H9 (cell line): ENCODE measurements at regions not wholly inside any gene's neighbourhood (a gene's known extent, or its start where the extent isn't known, plus 50 kb on each side); places are given as distances from the start of the nearest gene placed in this dataset.
A peak's percentile ranks its signal among the peaks of the same experiment; 100 is the strongest.

Experiments used
- DNase-seq: peaks from one replicate; pipeline ENCODE4 v3.0.0-alpha.2; 2017
- H2AFZ ChIP-seq: one replicate; pipeline ENCODE4 v1.6.1; 2013; ENCODE audit warnings: mild to moderate bottlenecking, low read length, control low read depth, moderate library complexity
- H2AK5ac ChIP-seq: 2 replicates; pipeline ENCODE4 v1.6.1; 2013; ENCODE audit warnings: low read length, control low read depth, mixed read lengths; ENCODE audit not compliant: insufficient read length
- H2BK120ac ChIP-seq: one replicate; pipeline ENCODE4 v1.6.1; 2013; ENCODE audit warnings: low read depth, mild to moderate bottlenecking, low read length, control low read depth, inconsistent platforms; ENCODE audit not compliant: poor library complexity, severe bottlenecking
- H2BK12ac ChIP-seq: 2 replicates; pipeline ENCODE4 v1.6.1; 2013; ENCODE audit warnings: low read length, control low read depth, mixed read lengths, low read depth; ENCODE audit not compliant: insufficient read length
- H2BK15ac ChIP-seq: 2 replicates; pipeline ENCODE4 v1.6.1; 2013; ENCODE audit warnings: low read depth, low read length, control low read depth
- H2BK20ac ChIP-seq: one replicate; pipeline ENCODE4 v1.6.1; 2013; ENCODE audit warnings: low read depth, mild to moderate bottlenecking, low read length, control low read depth, inconsistent platforms; ENCODE audit not compliant: poor library complexity, severe bottlenecking
- H2BK5ac ChIP-seq: 2 replicates; pipeline ENCODE4 v1.6.1; 2013; ENCODE audit warnings: low read length, control low read depth, mixed read lengths; ENCODE audit not compliant: insufficient read length
- H3K14ac ChIP-seq: 2 replicates; pipeline ENCODE4 v1.6.1; 2013; ENCODE audit warnings: low read length, control low read depth; ENCODE audit not compliant: insufficient read depth
- H3K18ac ChIP-seq: 2 replicates; pipeline ENCODE4 v1.6.1; 2013; ENCODE audit warnings: low read depth, mild to moderate bottlenecking, mixed read lengths, low read length, control low read depth; ENCODE audit not compliant: insufficient read length
- H3K23ac ChIP-seq: 2 replicates; pipeline ENCODE4 v1.6.1; 2013; ENCODE audit warnings: low read length, control low read depth, mixed read lengths, low read depth; ENCODE audit not compliant: insufficient read length
- H3K23me2 ChIP-seq: 2 replicates; pipeline ENCODE4 v1.6.1; 2013; ENCODE audit warnings: low read depth, mild to moderate bottlenecking, mixed read lengths, low read length, control low read depth; ENCODE audit not compliant: insufficient read length, poor library complexity, severe bottlenecking
- H3K27ac ChIP-seq: 2 replicates; pipeline ENCODE4 v1.5.1; 2013; ENCODE audit warnings: low read length, control low read depth, mixed read lengths, low read depth; ENCODE audit not compliant: insufficient read length
- H3K27me3 ChIP-seq: 2 replicates; pipeline ENCODE4 v1.6.1; 2013; ENCODE audit warnings: low read length, control low read depth, inconsistent platforms; ENCODE audit not compliant: insufficient read depth
- H3K4ac ChIP-seq: 2 replicates; pipeline ENCODE4 v1.6.1; 2013; ENCODE audit warnings: low read depth, mild to moderate bottlenecking, control low read depth, inconsistent platforms, low read length, moderate library complexity
- H3K4me1 ChIP-seq: 2 replicates; pipeline ENCODE4 v1.6.1; 2013; ENCODE audit warnings: low read length, control low read depth, inconsistent platforms; ENCODE audit not compliant: insufficient read depth
- H3K4me2 ChIP-seq: 2 replicates; pipeline ENCODE4 v1.6.1; 2013; ENCODE audit warnings: low read length, control low read depth, mixed read lengths; ENCODE audit not compliant: insufficient read length, insufficient read depth
- H3K56ac ChIP-seq: 2 replicates; pipeline ENCODE4 v1.6.1; 2013; ENCODE audit warnings: low read depth, mild to moderate bottlenecking, mixed read lengths, low read length, control low read depth; ENCODE audit not compliant: insufficient read length
- H3K79me1 ChIP-seq: 2 replicates; pipeline ENCODE4 v1.6.1; 2013; ENCODE audit warnings: low read depth, mild to moderate bottlenecking, moderate library complexity, low read length, control low read depth, inconsistent platforms; ENCODE audit not compliant: insufficient read depth, poor library complexity, severe bottlenecking
- H3K79me2 ChIP-seq: 2 replicates; pipeline ENCODE4 v1.6.1; 2013; ENCODE audit warnings: low read length, control low read depth, inconsistent platforms; ENCODE audit not compliant: insufficient read depth
- H3K9ac ChIP-seq: 2 replicates; pipeline ENCODE4 v1.6.1; 2013; ENCODE audit warnings: low read length, control low read depth, mixed read lengths; ENCODE audit not compliant: insufficient read length; ENCODE audit errors: extremely low read depth
- H3K9me3 ChIP-seq: one replicate; pipeline ENCODE4 v1.6.1; 2013; ENCODE audit warnings: low read depth, low read length, inconsistent platforms; ENCODE audit not compliant: control insufficient read depth
- H3T11ph ChIP-seq: one replicate; pipeline ENCODE4 v1.6.1; 2013; ENCODE audit warnings: mild to moderate bottlenecking, low read length, control low read depth, inconsistent platforms
- H4K20me1 ChIP-seq: one replicate; pipeline ENCODE4 v1.6.1; 2013; ENCODE audit not compliant: control insufficient read depth, insufficient read length, insufficient read depth
- H4K5ac ChIP-seq: 2 replicates; pipeline ENCODE4 v1.6.1; 2013; ENCODE audit warnings: low read depth, mild to moderate bottlenecking, mixed read lengths, low read length, control low read depth; ENCODE audit not compliant: insufficient read length
- H4K8ac ChIP-seq: replicated peaks from 2 replicates; pipeline ENCODE4 v1.6.1; 2013; ENCODE audit warnings: low read length, control low read depth, mixed read lengths, low read depth; ENCODE audit not compliant: insufficient read length
- H4K91ac ChIP-seq: 2 replicates; pipeline ENCODE4 v1.6.1; 2013; ENCODE audit warnings: low read depth, mild to moderate bottlenecking, moderate library complexity, mixed read lengths, low read length, control low read depth; ENCODE audit not compliant: insufficient read length
- H3K27ac Mint-ChIP-seq, 3 experiments: 2 replicates in 2 of 3; 3 replicates in 1 of 3; pipeline ENCODE4 v1.8.0; 2020 to 2021; ENCODE audit warnings: mixed read lengths in 3 of 3, mild to moderate bottlenecking in 1 of 3, moderate library complexity in 1 of 3
- H3K27me3 Mint-ChIP-seq: 2 replicates; pipeline ENCODE4 v1.8.0; 2021; ENCODE audit warnings: low read depth, mild to moderate bottlenecking, moderate library complexity, mixed read lengths
- H3K36me3 Mint-ChIP-seq, 3 experiments: 2 replicates in 2 of 3; 3 replicates in 1 of 3; pipeline ENCODE4 v1.8.0; 2020 to 2021; ENCODE audit warnings: low read depth in 3 of 3, mixed read lengths in 3 of 3; ENCODE audit not compliant: insufficient read depth in 1 of 3
- H3K4me1 Mint-ChIP-seq, 2 experiments: 2 replicates each; pipeline ENCODE4 v1.8.0; 2020; ENCODE audit warnings: mixed read lengths in 2 of 2
- H3K4me3 Mint-ChIP-seq, 2 experiments: 2 replicates in 1 of 2; 3 replicates in 1 of 2; pipeline ENCODE4 v1.8.0; 2020 to 2021; ENCODE audit warnings: mild to moderate bottlenecking in 2 of 2, mixed read lengths in 2 of 2, moderate library complexity in 1 of 2
- H3K9me3 Mint-ChIP-seq, 2 experiments: 2 replicates in 1 of 2; 3 replicates in 1 of 2; pipeline ENCODE4 v1.8.0; 2020; ENCODE audit warnings: mild to moderate bottlenecking in 2 of 2, mixed read lengths in 2 of 2, moderate library complexity in 1 of 2
- CTCF ChIP-seq: fragments of 200-600 bp; sonication (generic); conservative IDR thresholded peaks from 3 replicates; pipeline ENCODE4 v1.8.0; 2021; ENCODE audit warnings: antibody characterized with exemption, mild to moderate bottlenecking
- WGBS: extraction: QIAGEN DNeasy Blood & Tissue Kit; methylation state at CpG from one replicate; pipeline ENCODE4 v1.1.7; 2013; ENCODE audit warnings: missing lambda C conversion rate, low lambda C conversion rate, mixed read lengths; ENCODE audit not compliant: insufficient read length; ENCODE audit errors: extremely low coverage; 5-methylcytosine and 5-hydroxymethylcytosine counted together

DNA sequence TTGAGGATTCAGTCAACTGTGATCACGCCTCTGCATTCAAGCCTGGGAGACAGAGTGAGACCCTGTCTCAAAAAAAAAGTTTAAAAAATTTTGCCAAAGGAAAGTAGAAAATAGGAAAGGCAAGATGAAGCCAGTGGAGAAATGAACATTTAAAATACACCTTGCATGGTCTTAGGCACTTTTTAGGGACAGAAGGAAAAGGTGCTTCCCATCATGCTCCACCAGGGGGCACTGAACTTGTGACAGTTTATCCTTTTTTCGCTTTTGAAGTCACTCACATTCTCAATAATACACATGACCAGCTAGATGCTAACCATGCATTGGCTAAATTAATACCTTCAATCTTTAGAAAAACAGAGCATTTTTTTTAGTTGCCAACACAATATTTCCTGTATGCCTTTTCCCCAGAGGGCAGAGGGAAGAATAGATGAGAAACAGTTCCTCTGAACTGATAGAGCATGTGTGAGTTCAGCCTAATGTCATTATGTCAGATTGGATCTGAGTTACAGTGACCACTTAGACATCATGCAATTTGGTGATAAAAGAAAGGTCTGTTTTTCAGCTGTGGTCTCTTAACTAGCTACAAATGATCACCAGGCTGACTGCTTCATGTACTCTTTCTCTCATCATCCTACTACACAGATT is 221.8 kb upstream of the SSTR1 start:
- Mint-ChIP-seq H3K4me1 (peaks cover 11 to 12% of the 10 kb centered on the region in 2 experiments), H3K9me3 (peaks cover 13 to 19% of the 10 kb centered on the region in 2 experiments), H3K4me3 (no peak overlapping the region), H3K27me3 (peaks cover 2% of the 10 kb centered on the region), H3K27ac (no peak overlapping the region), H3K36me3 (peaks cover 6 to 16% (median 9%) of the 10 kb centered on the region in 3 experiments)
- no peaks in the 10 kb centered on the region for H3K23me2 ChIP-seq
- H3K9ac ChIP-seq = no peak overlapping the region
- no peak overlapping the region for H3K23ac ChIP-seq
- no peak overlapping the region for H4K91ac ChIP-seq
- WGBS = no CpG with 5 or more reads among the region's 2 CpGs
- no peak overlapping the region for H3T11ph ChIP-seq
- H3K27ac ChIP-seq = no peak overlapping the region
- no peak overlapping the region for H2BK120ac ChIP-seq
- H3K14ac ChIP-seq = no peak overlapping the region
- no peak overlapping the region for H3K56ac ChIP-seq
- H2AK5ac ChIP-seq = no peak overlapping the region
- H3K4me1 ChIP-seq = peaks cover 1% of the 10 kb centered on the region; the same call in 1 of the 2 replicates
- H2BK12ac ChIP-seq = no peak overlapping the region
- no peak overlapping the region for H2BK20ac ChIP-seq
- H2BK5ac ChIP-seq = no peak overlapping the region
- H3K27me3 ChIP-seq = no peaks in the 10 kb centered on the region
- no peak overlapping the region for H4K8ac ChIP-seq
- no peak overlapping the region for H3K18ac ChIP-seq
- no peaks in the 10 kb centered on the region for H3K79me2 ChIP-seq
- H2BK15ac ChIP-seq = no peak overlapping the region
- peaks cover 5% of the 10 kb centered on the region for H3K9me3 ChIP-seq
- no peak overlapping the region for H3K4me2 ChIP-seq
- H4K20me1 ChIP-seq = no peaks in the 10 kb centered on the region
- H4K5ac ChIP-seq = no peak overlapping the region
- TF ChIP-seq CTCF = peak; percentile 91
- H3K4ac ChIP-seq = no peak overlapping the region
- no peak overlapping the region for H2AFZ ChIP-seq
- DNase-seq = peak; percentile 44
- no peaks in the 10 kb centered on the region for H3K79me1 ChIP-seq
